HAP-1 (cell line): ENCODE measurements at regions not wholly inside any gene's neighbourhood (a gene's known extent, or its start where the extent isn't known, plus 50 kb on each side); places are given as distances from the start of the nearest gene placed in this dataset.

ENCODE experiments used
- DNase-seq, 2 experiments: peaks; one replicate each; pipeline ENCODE4 v3.0.0-alpha.2; 2016 to 2020; ENCODE audit warnings: low spot score in 2 of 2
- H3K27me3 ChIP-seq: fragments of 250-450 bp; sonication (Bioruptor Pico); 2 replicates; pipeline ENCODE4 v1.5.1; 2020; ENCODE audit warnings: low read depth, mild to moderate bottlenecking, moderate library complexity
- H3K36me3 ChIP-seq: fragments of 250-450 bp; sonication (Bioruptor Pico); replicated peaks from 2 replicates; pipeline ENCODE4 v1.5.1; 2020; ENCODE audit warnings: mild to moderate bottlenecking
- H3K4me1 ChIP-seq: fragments of 250-450 bp; sonication (Bioruptor Pico); 2 replicates; pipeline ENCODE4 v1.5.1; 2020; ENCODE audit warnings: mild to moderate bottlenecking
- H3K4me3 ChIP-seq: fragments of 250-450 bp; sonication (Bioruptor Pico); 2 replicates; pipeline ENCODE4 v1.5.1; 2020; ENCODE audit warnings: mild to moderate bottlenecking, moderate library complexity
- H3K9me3 ChIP-seq: fragments of 250-450 bp; sonication (Bioruptor Pico); 2 replicates; pipeline ENCODE4 v1.5.1; 2020; ENCODE audit warnings: mild to moderate bottlenecking, moderate library complexity
- in situ Hi-C: fragments of 300-500 bp; cut with MboI; formaldehyde crosslinking; loops from 3 replicates; pipeline ENCODE4 v1.14.3; 2020; ENCODE audit warnings: low sequenced_read_pairs, inconsistent platforms, mixed read lengths

DNA sequence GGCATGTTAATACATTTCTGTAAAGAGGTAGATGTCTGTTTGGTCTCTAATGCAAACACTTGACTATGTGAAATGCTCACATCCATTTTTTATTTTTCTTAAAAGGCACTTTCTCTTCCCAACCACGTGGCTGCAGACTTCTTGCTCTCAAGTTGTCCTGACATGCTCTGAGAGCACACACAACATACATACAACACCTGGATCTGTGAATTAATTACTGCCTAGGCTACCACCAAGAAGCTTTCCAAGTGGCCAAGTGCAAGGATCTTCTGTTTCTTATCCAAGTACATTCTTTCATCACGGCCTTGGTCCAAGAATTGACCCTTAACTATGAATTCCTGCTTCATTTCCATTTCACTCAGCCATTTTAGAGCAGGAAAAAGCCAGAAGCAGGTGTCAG is 110.8 kb downstream of the SPRY1 start:
- DNase-seq = no peak
- Histone ChIP-seq H3K4me3 (no peak overlapping the region), H3K27me3 (no peaks in the 10 kb centered on the region), H3K9me3 (no peaks in the 10 kb centered on the region), H3K36me3 (no peaks in the 10 kb centered on the region), H3K4me1 (0 out of 2 replicates have a peak, but pooled peaks cover 2% of the 10 kb centered on the region)
- in situ Hi-C loops = no loop called here

DNA sequence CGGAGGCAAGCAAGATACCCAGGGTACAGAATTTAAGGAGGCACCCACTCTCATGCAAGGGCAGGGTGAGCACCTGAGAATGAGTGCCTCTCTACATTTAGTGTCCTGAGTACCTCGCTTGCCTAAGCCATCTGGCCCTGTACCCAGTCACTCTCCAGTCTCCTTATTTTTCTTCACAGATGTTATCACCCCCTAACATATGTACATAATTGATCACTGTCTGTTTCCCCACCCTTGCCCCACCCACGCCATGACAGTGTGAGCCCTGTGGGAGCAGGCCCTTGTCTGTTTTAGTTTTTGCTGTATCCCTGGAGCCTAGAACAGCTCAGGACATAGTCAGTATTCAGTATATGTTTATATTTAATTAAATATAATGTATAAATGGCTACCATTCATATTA is 113.6 kb downstream of the SPRY1 start:
- DNase-seq = no peak
- H3K9me3 ChIP-seq = no peaks in the 10 kb centered on the region
- no peaks in the 10 kb centered on the region for H3K27me3 ChIP-seq
- H3K4me3 ChIP-seq = no peak overlapping the region
- in situ Hi-C loops = no loop called here
- H3K36me3 ChIP-seq = no peaks in the 10 kb centered on the region
- H3K4me1 ChIP-seq = 0 out of 2 replicates have a peak, but pooled peaks cover under 1% of the 10 kb centered on the region

DNA sequence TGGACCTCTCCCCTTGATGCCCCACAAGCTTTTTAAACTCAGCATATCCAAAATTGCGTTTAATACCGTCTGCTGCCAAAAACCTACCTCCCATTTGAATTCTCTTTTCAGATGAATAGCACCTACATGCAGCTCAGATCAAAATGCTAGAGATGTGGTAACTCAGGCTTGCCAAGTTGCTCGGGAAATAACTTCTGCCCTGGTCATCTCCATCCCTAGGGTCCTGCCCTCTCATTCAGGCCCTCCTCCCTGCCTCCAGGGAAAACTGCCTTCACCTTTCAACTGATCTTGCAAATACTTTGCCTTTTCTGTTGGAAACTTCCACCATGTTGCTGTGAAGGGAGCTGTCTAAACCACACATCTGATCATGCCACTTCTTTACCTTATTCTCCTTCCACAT is 114.1 kb downstream of the SPRY1 start:
- no peak for DNase-seq
- H3K36me3 ChIP-seq = no peaks in the 10 kb centered on the region
- in situ Hi-C loops = no loop called here
- no peaks in the 10 kb centered on the region for H3K4me1 ChIP-seq
- no peak overlapping the region for H3K4me3 ChIP-seq
- no peaks in the 10 kb centered on the region for H3K27me3 ChIP-seq
- H3K9me3 ChIP-seq = no peaks in the 10 kb centered on the region

DNA sequence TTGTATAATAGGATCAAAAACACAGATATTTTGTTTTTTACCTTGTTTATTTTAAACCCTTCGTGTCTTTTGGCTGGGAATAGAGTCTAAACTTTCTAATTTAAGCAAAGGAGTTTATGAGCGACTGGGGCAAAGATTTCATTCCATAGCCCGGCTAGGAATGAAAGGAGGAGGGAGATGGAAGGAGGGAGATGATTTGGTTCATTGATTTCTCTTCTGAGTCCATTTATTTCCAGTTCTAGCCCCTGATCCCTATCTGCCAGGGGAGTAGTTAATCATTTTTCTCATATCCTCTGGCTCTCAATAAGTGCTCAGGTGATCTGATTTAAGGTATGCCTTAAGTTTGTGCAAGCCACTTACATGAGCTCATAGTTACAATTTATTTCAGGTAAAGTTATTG is 120.0 kb downstream of the SPRY1 start:
- Histone ChIP-seq H3K36me3 (no peaks in the 10 kb centered on the region), H3K27me3 (no peaks in the 10 kb centered on the region), H3K4me3 (no peak overlapping the region), H3K4me1 (no peaks in the 10 kb centered on the region), H3K9me3 (no peaks in the 10 kb centered on the region)
- in situ Hi-C loops = no loop called here
- DNase-seq = no peak

DNA sequence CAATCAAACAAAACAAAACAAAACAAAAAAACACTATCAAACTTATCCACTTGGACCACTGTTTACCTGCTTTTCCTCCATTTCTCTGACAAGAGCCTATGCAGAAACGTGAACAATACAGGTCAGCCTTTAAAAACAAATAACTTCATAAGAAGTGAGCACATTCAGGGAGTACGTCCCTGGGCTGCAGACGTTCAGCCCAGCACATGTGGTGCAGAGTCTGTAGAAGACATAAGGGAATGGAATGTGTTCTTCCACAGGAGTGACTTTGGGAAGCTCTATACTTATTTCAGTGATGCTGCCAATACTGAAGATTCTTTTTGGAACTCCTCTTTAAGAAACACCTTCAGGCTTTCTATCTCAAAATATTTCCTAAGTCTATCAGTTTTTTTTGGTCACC is 120.6 kb downstream of the SPRY1 start:
- H3K27me3 ChIP-seq = no peaks in the 10 kb centered on the region
- H3K9me3 ChIP-seq = no peaks in the 10 kb centered on the region
- no peak overlapping the region for H3K4me3 ChIP-seq
- DNase-seq = no peak
- no peaks in the 10 kb centered on the region for H3K4me1 ChIP-seq
- H3K36me3 ChIP-seq = no peaks in the 10 kb centered on the region
- in situ Hi-C loops = no loop called here

DNA sequence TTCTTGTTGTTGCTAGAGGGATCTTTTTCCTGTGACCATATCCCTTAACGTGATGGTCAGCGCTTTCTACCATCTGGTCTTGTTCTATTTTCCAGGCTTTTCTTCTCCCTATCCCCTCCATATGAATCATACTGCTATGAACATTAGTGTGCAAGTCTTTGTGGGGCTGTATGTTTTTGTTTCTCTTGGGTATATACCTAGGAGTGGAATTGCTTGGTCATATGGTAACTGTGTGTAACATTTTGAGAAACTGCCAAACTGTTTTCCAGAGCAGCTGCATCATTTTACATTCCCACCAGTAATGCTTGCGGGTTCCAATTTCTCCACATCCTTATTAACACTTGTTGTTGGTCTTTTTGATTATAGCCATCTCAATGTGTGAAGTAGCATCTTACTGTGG is 121.4 kb downstream of the SPRY1 start:
- Histone ChIP-seq H3K4me3 (no peak overlapping the region), H3K4me1 (no peaks in the 10 kb centered on the region), H3K36me3 (no peaks in the 10 kb centered on the region), H3K9me3 (no peaks in the 10 kb centered on the region), H3K27me3 (no peaks in the 10 kb centered on the region)
- no peak for DNase-seq
- in situ Hi-C loops = no loop called here

DNA sequence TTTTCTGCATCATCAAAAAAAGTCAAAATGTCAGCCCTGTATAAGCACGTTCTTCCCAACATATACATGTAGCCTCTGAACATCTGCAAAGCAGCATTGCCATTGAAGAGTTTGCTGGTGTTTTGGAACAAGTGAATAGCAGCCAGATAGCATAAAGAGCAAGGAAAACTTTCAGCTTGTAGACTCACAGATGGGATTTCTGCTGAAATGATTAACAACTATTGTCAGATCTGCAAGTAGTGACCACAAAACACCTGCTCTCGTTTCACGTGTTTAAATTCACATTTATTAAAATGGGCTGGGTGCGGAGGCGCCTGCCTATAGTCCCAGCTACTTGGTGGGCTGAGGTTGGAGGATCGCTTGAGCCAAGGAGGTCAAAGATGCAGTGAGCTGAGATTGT is 123.7 kb downstream of the SPRY1 start:
- no peak for DNase-seq
- H3K36me3 ChIP-seq = no peaks in the 10 kb centered on the region
- H3K27me3 ChIP-seq = no peaks in the 10 kb centered on the region
- no peaks in the 10 kb centered on the region for H3K4me1 ChIP-seq
- no peak overlapping the region for H3K4me3 ChIP-seq
- no peaks in the 10 kb centered on the region for H3K9me3 ChIP-seq
- in situ Hi-C loops = no loop called here

DNA sequence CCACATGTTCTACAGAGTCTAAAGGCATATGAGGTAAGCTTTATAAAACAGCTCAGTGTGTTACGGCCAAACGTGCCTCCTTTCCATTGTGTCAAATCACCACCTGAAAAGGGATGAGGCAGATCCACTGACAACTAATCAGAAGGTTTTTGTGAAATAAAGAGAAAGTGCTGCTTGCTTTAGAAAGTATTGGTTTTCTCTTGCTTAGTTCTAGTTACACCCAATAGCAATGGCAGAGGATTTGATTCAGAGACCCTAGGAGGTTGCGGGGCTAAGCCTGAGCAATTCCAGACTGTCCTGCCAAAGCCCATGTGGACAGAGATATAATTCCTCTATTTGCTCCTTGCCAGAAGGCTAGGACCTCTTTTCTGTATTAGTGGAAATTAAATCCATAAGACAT is 125.5 kb downstream of the SPRY1 start:
- no peaks in the 10 kb centered on the region for H3K36me3 ChIP-seq
- H3K9me3 ChIP-seq = no peaks in the 10 kb centered on the region
- in situ Hi-C loops = no loop called here
- no peaks in the 10 kb centered on the region for H3K27me3 ChIP-seq
- no peak overlapping the region for H3K4me3 ChIP-seq
- H3K4me1 ChIP-seq = no peaks in the 10 kb centered on the region
- no peak for DNase-seq

DNA sequence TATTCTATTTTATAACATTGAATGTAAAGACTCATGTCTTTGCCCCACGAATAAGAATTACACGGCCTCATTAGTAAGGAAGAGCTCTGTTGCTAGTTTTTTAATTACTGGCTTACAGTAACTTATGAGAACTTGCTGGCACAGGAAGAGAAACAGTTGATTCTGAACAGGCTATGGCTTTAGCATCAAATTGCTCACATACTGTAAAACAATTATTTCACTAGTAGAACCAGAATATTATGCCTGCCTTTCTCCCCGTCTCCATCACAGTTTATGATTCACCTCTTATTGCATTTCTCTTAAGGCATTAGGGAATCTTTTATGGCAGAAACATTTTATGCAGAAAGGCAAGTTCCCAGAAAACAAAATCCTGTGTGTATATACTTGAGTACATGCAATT is 126.1 kb downstream of the SPRY1 start:
- in situ Hi-C loops = no loop called here
- no peak overlapping the region for H3K4me3 ChIP-seq
- H3K9me3 ChIP-seq = no peaks in the 10 kb centered on the region
- no peaks in the 10 kb centered on the region for H3K4me1 ChIP-seq
- H3K27me3 ChIP-seq = no peaks in the 10 kb centered on the region
- DNase-seq = no peak
- no peaks in the 10 kb centered on the region for H3K36me3 ChIP-seq

DNA sequence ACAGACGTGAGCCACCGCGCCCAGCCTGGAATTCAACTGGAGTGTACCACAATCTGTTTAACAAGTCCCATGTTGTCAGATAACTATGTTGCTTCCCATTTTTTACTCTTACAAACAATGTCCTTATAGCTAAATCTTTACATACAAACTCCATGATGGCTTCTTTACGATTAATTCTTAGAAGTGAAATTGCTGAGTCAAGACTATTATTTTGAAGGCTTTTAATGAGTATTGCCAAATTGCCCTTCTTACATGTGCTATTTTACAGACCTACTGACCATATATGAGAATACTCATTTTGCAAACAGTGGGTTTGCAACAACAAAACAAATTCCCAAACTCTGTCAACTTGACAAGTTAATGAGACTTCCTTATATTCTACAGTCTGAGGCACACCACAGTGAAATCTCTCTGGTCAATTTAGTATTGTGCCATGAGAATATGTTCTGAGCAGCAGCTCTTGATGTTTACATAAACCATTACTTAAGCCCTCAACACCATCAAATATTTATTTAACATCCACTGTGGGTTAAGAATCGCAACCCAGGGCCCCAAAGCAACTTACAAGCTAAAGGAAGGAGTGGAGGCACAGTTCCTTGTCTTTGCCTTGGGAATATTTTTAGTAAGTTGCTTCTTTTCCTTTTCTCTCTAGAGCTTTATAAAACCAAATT is 128.5 kb downstream of the SPRY1 start:
- no peak overlapping the region for H3K4me3 ChIP-seq
- H3K4me1 ChIP-seq = no peaks in the 10 kb centered on the region
- no peaks in the 10 kb centered on the region for H3K27me3 ChIP-seq
- no peaks in the 10 kb centered on the region for H3K36me3 ChIP-seq
- no peaks in the 10 kb centered on the region for H3K9me3 ChIP-seq
- in situ Hi-C loops = no loop called here
- DNase-seq = no peak

DNA sequence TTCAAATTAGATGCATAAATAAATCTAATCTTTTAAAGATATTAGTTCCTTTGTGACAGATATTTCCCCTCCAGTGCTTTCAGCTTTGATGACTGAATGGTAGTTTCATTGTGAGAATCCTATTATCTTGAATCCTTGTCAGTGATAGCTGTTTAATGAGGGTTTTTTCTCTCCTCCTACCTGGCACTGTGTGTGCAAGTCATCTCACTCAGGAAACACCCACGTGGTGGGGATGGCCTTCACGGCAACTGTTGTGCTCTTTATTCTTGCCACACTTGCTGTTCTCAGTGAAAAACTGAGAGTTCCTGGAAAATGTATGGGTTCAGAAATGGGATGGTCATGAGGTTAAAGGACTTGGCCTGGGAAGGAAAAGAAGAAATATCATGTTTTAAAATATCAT is 129.9 kb downstream of the SPRY1 start:
- H3K9me3 ChIP-seq = no peaks in the 10 kb centered on the region
- H3K36me3 ChIP-seq = no peaks in the 10 kb centered on the region
- no peaks in the 10 kb centered on the region; the same call in 1 of the 2 replicates for H3K27me3 ChIP-seq
- in situ Hi-C loops = no loop called here
- no peak for DNase-seq
- peaks cover 4% of the 10 kb centered on the region; the same call in 1 of the 2 replicates for H3K4me1 ChIP-seq
- H3K4me3 ChIP-seq = no peak overlapping the region

DNA sequence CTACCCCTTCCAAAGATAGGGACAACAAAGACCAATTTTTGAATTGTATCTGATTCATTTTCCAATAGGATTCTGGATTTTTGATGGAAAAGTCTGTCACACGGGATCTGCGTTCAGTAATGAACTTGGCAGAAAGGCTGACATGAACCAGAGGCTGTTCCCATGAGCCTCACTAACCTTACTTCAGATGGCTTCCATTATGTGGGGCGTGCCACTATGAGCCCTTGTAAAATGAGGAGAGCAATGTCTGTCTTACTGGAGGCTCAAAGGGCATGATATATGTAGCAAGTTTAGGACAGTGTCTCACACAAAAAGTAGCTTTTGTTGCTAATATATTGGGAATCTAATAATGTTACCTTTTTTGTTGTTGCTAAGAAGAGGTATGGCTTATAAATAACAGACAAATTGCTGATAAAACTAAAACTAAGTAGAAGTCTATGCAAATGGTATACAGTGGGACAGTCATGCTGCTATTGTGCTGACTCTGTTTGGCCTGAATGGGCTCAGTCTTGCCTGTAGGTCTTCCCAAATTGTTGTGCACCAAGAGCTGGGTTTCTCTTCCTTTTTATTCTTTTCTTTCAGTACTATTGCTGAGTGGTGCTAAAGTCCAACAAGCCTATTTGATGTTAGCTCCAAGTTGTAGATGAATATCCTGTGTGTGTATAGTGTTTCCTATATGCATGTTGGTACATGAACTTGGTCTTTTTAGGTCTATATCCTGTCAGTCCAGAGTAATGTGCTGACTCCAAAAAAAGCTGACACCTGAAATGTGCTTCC is 132.1 kb downstream of the SPRY1 start:
- H3K4me3 ChIP-seq = no peak overlapping the region
- peaks cover 4% of the 10 kb centered on the region for H3K9me3 ChIP-seq
- no peaks in the 10 kb centered on the region; the same call in 1 of the 2 replicates for H3K27me3 ChIP-seq

DNA sequence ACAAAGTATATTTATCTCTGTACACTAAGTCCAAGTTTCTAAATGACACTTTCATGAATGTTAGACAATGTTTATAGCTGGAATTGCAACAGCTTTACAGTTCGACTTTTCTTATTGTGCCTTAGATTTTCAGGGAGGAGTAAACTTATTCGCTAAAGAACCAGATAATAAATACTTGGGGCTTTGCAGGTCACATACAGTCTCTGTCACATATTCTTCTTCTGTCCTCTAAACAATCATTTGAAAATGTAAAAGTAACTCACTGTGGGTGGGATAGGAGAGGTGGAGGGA is 132.6 kb downstream of the SPRY1 start:
- peaks cover 4% of the 10 kb centered on the region; the same call in 1 of the 2 replicates for H3K4me1 ChIP-seq
- H3K4me3 ChIP-seq = no peak overlapping the region
- in situ Hi-C loops = no loop called here
- no peaks in the 10 kb centered on the region for H3K36me3 ChIP-seq
- peaks cover 4% of the 10 kb centered on the region for H3K9me3 ChIP-seq
- DNase-seq = no peak
- no peaks in the 10 kb centered on the region; the same call in 1 of the 2 replicates for H3K27me3 ChIP-seq

More for the DNA sequence above, 132.1 kb downstream of the SPRY1 start:
- no peak for DNase-seq
- no peaks in the 10 kb centered on the region for H3K36me3 ChIP-seq
- in situ Hi-C loops = no loop called here
- peaks cover 4% of the 10 kb centered on the region; the same call in 1 of the 2 replicates for H3K4me1 ChIP-seq

DNA sequence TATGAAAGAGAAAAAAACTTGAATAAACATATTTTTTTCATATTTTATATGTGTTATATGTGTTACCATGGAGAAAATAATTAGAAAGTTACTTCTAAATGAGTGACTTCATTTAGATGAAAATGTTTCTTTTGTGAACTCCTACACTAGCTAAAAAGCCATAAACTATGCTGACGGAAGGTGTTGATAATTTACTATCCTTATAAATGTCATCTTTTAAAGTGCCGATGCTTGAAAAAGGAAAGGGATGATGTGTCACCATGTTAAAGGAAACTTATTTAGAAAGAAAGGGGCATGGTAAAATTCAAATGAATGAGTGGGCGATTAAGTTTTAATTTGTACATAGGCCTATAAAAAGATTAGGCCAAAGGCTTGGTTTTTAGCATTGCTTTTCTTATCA is 133.8 kb downstream of the SPRY1 start:
- Histone ChIP-seq H3K4me1 (peaks cover 4% of the 10 kb centered on the region; the same call in 1 of the 2 replicates), H3K4me3 (no peak overlapping the region), H3K36me3 (no peaks in the 10 kb centered on the region), H3K9me3 (peaks cover 4% of the 10 kb centered on the region), H3K27me3 (no peaks in the 10 kb centered on the region; the same call in 1 of the 2 replicates)
- in situ Hi-C loops = no loop called here
- DNase-seq = peak in 1 of 2 experiments; percentile 23
